NCI-H446 (cell line): ENCODE measurements at regions not wholly inside any gene's neighbourhood (a gene's known extent, or its start where the extent isn't known, plus 50 kb on each side); places are given as distances from the start of the nearest gene placed in this dataset.
"Not testable (repeated sequence)": the region's sequence is repeated elsewhere in the genome, so short reads cannot be mapped to it uniquely, and the experiment has no call there.

Experiments used
- DNase-seq, 2 experiments: peaks; one replicate each; lab custom pipeline; 2025; lab: John Stamatoyannopoulos, UW

DNA sequence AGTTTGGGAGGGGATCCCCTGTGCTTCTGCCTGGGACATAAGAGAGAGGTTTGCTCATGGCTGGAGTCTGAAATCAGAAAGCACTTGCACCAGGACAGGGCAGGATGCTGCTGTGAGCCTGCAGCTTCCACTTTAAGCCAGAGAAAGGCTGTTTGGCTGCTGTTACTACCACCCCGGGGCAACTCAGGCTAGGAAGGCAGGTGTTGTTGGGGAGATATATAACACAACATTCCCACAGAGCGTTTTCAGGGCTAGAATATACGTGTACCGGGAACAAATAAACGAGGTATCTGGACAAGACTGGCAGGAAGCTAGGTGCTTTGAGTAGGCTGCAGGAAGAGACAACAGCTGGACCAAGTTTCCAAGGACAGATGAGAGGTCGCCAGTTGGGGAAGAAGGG is 313.3 kb upstream of the CCL2 start:
- DNase-seq: no peak

DNA sequence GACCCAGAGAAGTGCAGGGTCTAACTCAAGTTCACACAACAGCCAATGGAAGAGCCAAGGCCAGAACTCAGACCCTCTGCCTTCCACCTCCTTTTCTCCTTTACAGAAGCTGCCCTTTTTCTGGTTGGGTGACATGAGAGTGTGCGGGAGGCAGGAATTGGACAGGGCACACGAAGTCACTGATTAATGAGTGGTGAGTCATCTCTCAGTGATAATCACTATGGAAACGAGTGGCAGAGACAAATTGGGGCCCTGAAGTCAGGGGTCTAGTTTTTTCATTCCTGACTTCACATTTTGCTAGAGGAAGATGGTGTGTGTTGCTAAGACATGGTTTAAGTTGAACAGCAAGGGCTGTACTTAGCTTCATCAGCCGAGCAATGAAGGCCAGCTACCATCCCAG is 312.7 kb upstream of the CCL2 start:
- no peak for DNase-seq

DNA sequence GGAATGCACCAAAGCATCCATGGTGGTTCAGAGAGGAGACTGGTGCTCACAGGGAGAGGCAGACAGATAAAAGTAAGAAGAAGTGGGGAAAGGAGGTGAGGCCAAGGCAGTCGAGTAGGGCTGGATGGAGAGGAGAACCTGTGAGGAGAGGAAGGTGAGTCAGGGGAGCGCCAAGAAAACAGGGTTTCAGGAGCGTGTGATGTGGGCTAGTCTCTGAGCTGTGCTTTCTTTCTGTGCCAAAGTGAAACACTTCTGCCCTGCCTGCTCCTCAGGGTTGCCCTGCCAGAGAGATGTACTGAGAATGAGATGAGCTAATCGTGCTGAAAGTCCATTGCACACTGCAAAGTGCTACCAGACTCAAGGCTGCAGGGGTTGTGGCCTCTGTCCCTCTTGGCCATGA is 310.7 kb upstream of the CCL2 start:
- DNase-seq: no peak

- no peak for DNase-seq
Measured at GRCh38 chr17:33944826-33945225, 310.3 kb upstream of the CCL2 start.

DNA sequence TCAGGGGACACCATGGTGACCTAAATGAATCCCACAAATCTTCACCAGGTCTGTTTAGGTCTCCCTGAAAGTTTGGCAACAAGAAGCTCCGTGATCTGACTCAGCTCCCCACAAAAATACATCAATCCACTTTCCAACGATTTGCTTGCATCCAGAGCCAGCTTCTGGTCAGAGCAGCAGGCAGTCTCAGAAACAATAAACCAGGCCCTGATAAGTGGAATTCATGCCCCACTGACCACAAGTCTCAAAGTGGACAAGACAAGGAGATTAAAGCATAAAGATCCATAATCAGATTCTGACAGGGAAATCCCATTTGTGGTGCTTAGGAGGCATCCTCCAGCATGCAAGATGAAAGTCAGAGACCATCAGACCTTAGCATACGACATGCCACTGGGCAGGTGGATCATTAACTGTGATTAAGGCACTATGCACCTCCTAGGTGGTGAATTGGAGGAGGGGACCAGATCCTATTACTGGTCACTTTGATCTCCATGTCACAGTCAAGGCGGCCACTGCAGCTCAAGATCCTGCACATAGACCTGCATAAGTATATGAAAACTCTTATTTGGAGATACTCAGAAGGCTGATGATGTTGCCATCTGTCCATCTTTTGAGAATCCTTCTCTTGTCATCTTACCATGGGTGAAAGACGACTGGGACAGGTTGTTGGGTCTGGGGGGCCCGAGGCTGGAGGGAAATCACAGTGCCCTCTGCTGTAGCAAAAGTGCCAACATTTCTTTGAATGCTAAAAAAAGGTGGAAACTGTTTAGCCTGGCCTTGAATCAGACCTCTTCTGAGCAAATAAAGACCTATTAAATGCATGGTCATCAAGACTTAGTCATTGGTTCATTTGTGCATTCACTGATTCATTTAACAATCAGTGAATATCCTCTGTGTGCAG is 309.2 kb upstream of the CCL2 start:
- no peak for DNase-seq

DNA sequence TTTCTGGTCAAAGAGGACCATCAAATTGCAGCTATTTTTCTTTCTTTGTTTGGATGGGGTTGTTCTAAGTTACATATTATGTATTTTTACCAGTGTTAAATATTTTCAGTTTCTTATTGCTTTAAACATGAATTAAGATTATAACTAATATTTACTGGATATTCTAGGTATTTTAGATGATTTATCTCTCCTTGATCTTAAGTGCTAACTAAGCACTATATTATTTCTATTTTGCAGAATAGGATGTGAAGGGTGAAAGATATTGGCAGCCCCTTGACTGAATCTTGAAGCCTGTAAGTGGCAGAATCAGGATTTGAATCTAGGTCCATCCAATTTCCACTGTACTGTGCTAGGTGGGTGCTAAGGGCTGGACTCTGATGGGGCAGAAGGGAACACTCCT is 307.3 kb upstream of the CCL2 start:
- no peak for DNase-seq

GRCh38 chr17:33948309-33948708 is 306.8 kb upstream of the CCL2 start:
- DNase-seq: no peak

GRCh38 chr17:33949100-33949499 is 306.0 kb upstream of the CCL2 start:
- DNase-seq: no peak

- no peak for DNase-seq
Measured at GRCh38 chr17:33950061-33950460, 305.0 kb upstream of the CCL2 start.

DNA sequence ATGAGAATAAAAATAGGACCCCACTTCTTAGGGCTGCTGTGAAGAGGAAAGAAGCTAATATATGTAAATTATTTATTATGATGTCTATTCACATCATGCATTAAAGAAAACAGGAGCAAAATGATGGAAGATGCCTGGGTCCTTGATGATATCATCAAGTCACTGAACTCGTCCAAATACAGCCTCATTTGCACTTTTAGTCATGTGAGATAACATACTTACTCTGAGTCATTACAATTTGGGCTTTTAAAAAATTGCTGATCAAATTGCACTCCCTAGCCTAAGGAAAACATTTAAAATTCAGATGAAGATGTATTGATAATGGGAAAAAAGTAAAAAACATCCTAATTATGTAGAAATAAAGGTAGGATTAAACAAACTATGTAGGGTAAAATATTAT is 302.7 kb upstream of the CCL2 start:
- DNase-seq: no peak

GRCh38 chr17:33954597-33954996 is 300.5 kb upstream of the CCL2 start:
- no peak for DNase-seq

- DNase-seq: no peak
Measured at GRCh38 chr17:33955461-33955860, 299.6 kb upstream of the CCL2 start.

GRCh38 chr17:33959098-33959497 is 296.0 kb upstream of the CCL2 start:
- not testable (repeated sequence) for DNase-seq

GRCh38 chr17:33962857-33963655 is 292.0 kb upstream of the CCL2 start:
- DNase-seq: no peak

- DNase-seq: no peak
Measured at GRCh38 chr17:33964344-33964979, 290.6 kb upstream of the CCL2 start.

GRCh38 chr17:33966410-33967059 is 288.6 kb upstream of the CCL2 start:
- DNase-seq: no peak

DNA sequence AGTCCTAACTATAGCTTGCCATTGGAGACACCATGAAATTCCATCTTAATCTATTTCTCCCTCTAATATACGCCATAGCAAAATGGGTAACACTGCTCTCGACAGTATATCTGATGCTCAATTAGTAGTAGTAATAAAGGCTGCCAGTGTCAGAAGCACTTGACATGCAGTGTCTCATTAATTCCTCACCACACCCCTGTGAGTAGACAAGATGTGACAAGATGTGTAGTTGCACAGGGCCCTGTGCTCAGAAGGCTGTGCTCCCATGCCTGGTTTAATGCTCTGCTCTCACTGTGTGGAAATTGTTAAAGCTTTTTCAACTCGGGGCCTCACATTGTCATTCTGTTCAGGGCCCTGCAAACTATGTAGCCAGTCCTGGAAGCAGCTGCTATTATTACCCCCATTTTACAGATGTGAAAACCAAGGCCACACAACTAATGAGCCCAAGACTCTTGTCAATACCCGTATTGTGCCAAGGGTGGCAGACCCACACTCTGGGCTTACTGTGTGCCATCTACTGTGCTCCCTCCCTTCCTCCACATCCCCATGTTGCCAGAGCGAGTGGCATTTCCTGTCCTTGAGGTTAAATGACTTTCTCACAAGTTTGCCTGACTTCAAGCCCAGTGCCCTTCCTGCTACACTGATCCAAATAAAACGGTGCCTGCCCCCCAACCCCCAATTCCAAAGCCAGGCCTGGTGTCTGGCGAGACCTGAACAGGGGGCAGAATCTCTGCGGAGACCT is 287.3 kb upstream of the CCL2 start:
- no peak for DNase-seq

- DNase-seq: peak in 1 of 2 experiments; percentile 28
Measured at GRCh38 chr17:33968350-33969044, 286.6 kb upstream of the CCL2 start.

- no peak for DNase-seq
Measured at GRCh38 chr17:33970279-33970678, 284.8 kb upstream of the CCL2 start.

- no peak for DNase-seq
Measured at GRCh38 chr17:33972763-33973162, 282.3 kb upstream of the CCL2 start.

GRCh38 chr17:33973491-33973890 is 281.6 kb upstream of the CCL2 start:
- no peak for DNase-seq
